WTC11 (cell line): ENCODE measurements at regions not wholly inside any gene's neighbourhood (a gene's known extent, or its start where the extent isn't known, plus 50 kb on each side); places are given as distances from the start of the nearest gene placed in this dataset.

Experiments used
- ATAC-seq: fragments of 200-7000 bp; cut with Tn5 transposase; 2 replicates; pipeline ENCODE4 v1.10.0; 2021; ENCODE audit warnings: mild to moderate bottlenecking, moderate library complexity
- CTCF ChIA-PET: fragments of 300-600 bp; sonication (Branson Sonifier 250); formaldehyde crosslinking; loops from one replicate; lab custom pipeline; 2021; ENCODE audit warnings: antibody characterized with exemption; lab: Charles Lee
- POLR2A ChIA-PET: fragments of 350-600 bp; sonication (Branson Sonifier 250); formaldehyde crosslinking; loops from one replicate; lab custom pipeline; 2021; ENCODE audit warnings: antibody characterized with exemption; lab: Charles Lee
- DNase-seq: peaks from one replicate; pipeline ENCODE4 v3.0.0; 2021; ENCODE audit warnings: low spot score
- H3K27ac Mint-ChIP-seq: 2 replicates; pipeline ENCODE4 v1.8.0; 2021; ENCODE audit warnings: mixed read lengths
- H3K27me3 Mint-ChIP-seq: 2 replicates; pipeline ENCODE4 v1.8.0; 2021; ENCODE audit warnings: low read depth, mild to moderate bottlenecking, moderate library complexity, mixed read lengths
- H3K36me3 Mint-ChIP-seq: 2 replicates; pipeline ENCODE4 v1.8.0; 2021; ENCODE audit warnings: mixed read lengths
- H3K4me1 Mint-ChIP-seq: 2 replicates; pipeline ENCODE4 v1.8.0; 2022; ENCODE audit warnings: mixed read lengths
- H3K4me3 Mint-ChIP-seq: 2 replicates; pipeline ENCODE4 v1.8.0; 2021; ENCODE audit warnings: mild to moderate bottlenecking, moderate library complexity, mixed read lengths
- H3K9me3 Mint-ChIP-seq: 2 replicates; pipeline ENCODE4 v1.8.0; 2021; ENCODE audit warnings: mixed read lengths
- CBFB ChIP-seq: sonication (generic); formaldehyde crosslinking; IDR thresholded peaks from 2 replicates; pipeline ENCODE4 v1.8.1; 2022; ENCODE audit warnings: mild to moderate bottlenecking, low read depth, missing genetic modification reagents
- E2F5 ChIP-seq: sonication (generic); formaldehyde crosslinking; IDR thresholded peaks from 2 replicates; pipeline ENCODE4 v1.8.1; 2022; ENCODE audit warnings: mild to moderate bottlenecking, moderate library complexity, missing genetic modification reagents
- ESRRA ChIP-seq: sonication (generic); formaldehyde crosslinking; IDR thresholded peaks from 2 replicates; pipeline ENCODE4 v1.8.1; 2022; ENCODE audit warnings: mild to moderate bottlenecking, missing genetic modification reagents, borderline replicate concordance
- FOXK1 ChIP-seq: sonication (generic); formaldehyde crosslinking; IDR thresholded peaks from 2 replicates; pipeline ENCODE4 v1.8.0; 2022; ENCODE audit warnings: mild to moderate bottlenecking, moderate library complexity, missing genetic modification reagents
- JUN ChIP-seq: sonication (generic); formaldehyde crosslinking; IDR thresholded peaks from 2 replicates; pipeline ENCODE4 v1.8.0; 2023; ENCODE audit warnings: mild to moderate bottlenecking, missing genetic modification reagents
- MAX ChIP-seq: sonication (generic); formaldehyde crosslinking; IDR thresholded peaks from 2 replicates; pipeline ENCODE4 v1.8.0; 2022; ENCODE audit warnings: mild to moderate bottlenecking, missing genetic modification reagents
- NR1H2 ChIP-seq: sonication (generic); formaldehyde crosslinking; IDR thresholded peaks from 2 replicates; pipeline ENCODE4 v1.9.0; 2021; ENCODE audit warnings: mild to moderate bottlenecking, moderate library complexity, missing genetic modification reagents
- NR2C2 ChIP-seq: sonication (generic); formaldehyde crosslinking; IDR thresholded peaks from 2 replicates; pipeline ENCODE4 v1.8.0; 2022; ENCODE audit warnings: mild to moderate bottlenecking, missing genetic modification reagents
- NR3C1 ChIP-seq: sonication (generic); formaldehyde crosslinking; conservative IDR thresholded peaks from 2 replicates; pipeline ENCODE4 v1.8.1; 2023; ENCODE audit warnings: low read depth, mild to moderate bottlenecking, missing genetic modification reagents
- RELA ChIP-seq: sonication (generic); formaldehyde crosslinking; IDR thresholded peaks from 2 replicates; pipeline ENCODE4 v1.8.1; 2022; ENCODE audit warnings: missing genetic modification reagents, mild to moderate bottlenecking, borderline replicate concordance
- SMAD3 ChIP-seq: sonication (generic); formaldehyde crosslinking; IDR thresholded peaks from 2 replicates; pipeline ENCODE4 v1.8.0; 2022; ENCODE audit warnings: missing genetic modification reagents, mild to moderate bottlenecking, borderline replicate concordance
- SP1 ChIP-seq: sonication (generic); formaldehyde crosslinking; conservative IDR thresholded peaks from 2 replicates; pipeline ENCODE4 v1.8.1; 2022; ENCODE audit warnings: missing genetic modification reagents
- TCF7 ChIP-seq: sonication (generic); formaldehyde crosslinking; IDR thresholded peaks from 2 replicates; pipeline ENCODE4 v1.8.0; 2022; ENCODE audit warnings: mild to moderate bottlenecking, low read depth, missing genetic modification reagents, moderate library complexity
- TP53 ChIP-seq: sonication (generic); formaldehyde crosslinking; IDR thresholded peaks from 2 replicates; pipeline ENCODE4 v1.8.1; 2023; ENCODE audit warnings: mild to moderate bottlenecking, missing genetic modification reagents
- ZBTB43 ChIP-seq: sonication (generic); formaldehyde crosslinking; IDR thresholded peaks from 2 replicates; pipeline ENCODE4 v1.8.1; 2023; ENCODE audit warnings: mild to moderate bottlenecking, missing genetic modification reagents
- ZNF219 ChIP-seq: sonication (generic); formaldehyde crosslinking; IDR thresholded peaks from 2 replicates; pipeline ENCODE4 v1.8.0; 2023; ENCODE audit warnings: missing genetic modification reagents, mild to moderate bottlenecking, borderline replicate concordance
- ZNF263 ChIP-seq: sonication (generic); formaldehyde crosslinking; IDR thresholded peaks from 2 replicates; pipeline ENCODE4 v1.8.1; 2022; ENCODE audit warnings: low read depth, mild to moderate bottlenecking, moderate library complexity, missing genetic modification reagents
- ZNF396 ChIP-seq: fragments of 250-450 bp; sonication (Bioruptor Pico); IDR thresholded peaks from 2 replicates; pipeline ENCODE4 v1.8.0; 2021; ENCODE audit warnings: mild to moderate bottlenecking, moderate library complexity, borderline replicate concordance
- TF ChIP-seq, protein P1 (sequence below): sonication (generic); formaldehyde crosslinking; IDR thresholded peaks from 2 replicates; pipeline ENCODE4 v1.8.1; 2023; ENCODE audit warnings: mild to moderate bottlenecking, missing genetic modification reagents, moderate library complexity
- TF ChIP-seq, protein P2 (sequence below): sonication (generic); formaldehyde crosslinking; conservative IDR thresholded peaks from 2 replicates; pipeline ENCODE4 v1.8.1; 2023; ENCODE audit warnings: mild to moderate bottlenecking, low read depth, missing genetic modification reagents, moderate library complexity
- TF ChIP-seq, protein P3 (sequence below): sonication (generic); formaldehyde crosslinking; IDR thresholded peaks from 2 replicates; pipeline ENCODE4 v1.8.1; 2022; ENCODE audit warnings: low read depth, missing genetic modification reagents, borderline replicate concordance
- TF ChIP-seq, protein P4 (sequence below): sonication (generic); formaldehyde crosslinking; IDR thresholded peaks from 2 replicates; pipeline ENCODE4 v1.8.0; 2022; ENCODE audit warnings: mild to moderate bottlenecking, missing genetic modification reagents

DNA sequence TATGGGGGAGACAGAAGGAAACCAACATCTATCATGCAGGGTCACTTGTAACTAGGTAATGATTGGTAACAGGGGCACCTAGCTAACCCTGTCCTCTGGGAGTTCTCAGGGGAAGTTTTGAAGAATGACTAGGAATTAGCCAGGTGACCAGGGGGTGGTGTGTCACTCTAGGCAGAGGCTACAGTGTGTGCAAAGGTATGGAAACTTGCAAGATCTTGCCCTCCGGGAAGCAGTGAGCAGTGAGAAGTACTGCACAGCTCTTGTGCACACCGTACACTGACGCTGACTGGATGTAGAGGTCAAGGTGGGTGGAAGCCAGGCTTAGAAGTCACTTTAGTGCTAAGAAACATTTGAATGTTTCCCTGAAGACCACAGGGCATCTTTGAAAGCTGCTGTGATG lies 62.9 kb upstream of the LMO4 start:
- no peaks in the 10 kb centered on the region for H3K9me3 Mint-ChIP-seq
- no peak for ATAC-seq
- no peak overlapping the region for H3K27ac Mint-ChIP-seq
- POLR2A ChIA-PET, result no interaction called here
- H3K4me3 Mint-ChIP-seq, result no peak overlapping the region
- H3K27me3 Mint-ChIP-seq, result no peaks in the 10 kb centered on the region
- no peak for DNase-seq
- TF ChIP-seq ESRRA (CRISPR knock-in tag) (no peak), NR1H2 (CRISPR knock-in tag) (no peak), TCF7 (CRISPR knock-in tag) (no peak)
- TF ChIP-seq, protein P1, sequence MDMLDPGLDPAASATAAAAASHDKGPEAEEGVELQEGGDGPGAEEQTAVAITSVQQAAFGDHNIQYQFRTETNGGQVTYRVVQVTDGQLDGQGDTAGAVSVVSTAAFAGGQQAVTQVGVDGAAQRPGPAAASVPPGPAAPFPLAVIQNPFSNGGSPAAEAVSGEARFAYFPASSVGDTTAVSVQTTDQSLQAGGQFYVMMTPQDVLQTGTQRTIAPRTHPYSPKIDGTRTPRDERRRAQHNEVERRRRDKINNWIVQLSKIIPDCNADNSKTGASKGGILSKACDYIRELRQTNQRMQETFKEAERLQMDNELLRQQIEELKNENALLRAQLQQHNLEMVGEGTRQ, result no peak
- no peaks in the 10 kb centered on the region for H3K36me3 Mint-ChIP-seq
- H3K4me1 Mint-ChIP-seq, result peaks cover 8% of the 10 kb centered on the region
- CTCF ChIA-PET, result no interaction called here

DNA sequence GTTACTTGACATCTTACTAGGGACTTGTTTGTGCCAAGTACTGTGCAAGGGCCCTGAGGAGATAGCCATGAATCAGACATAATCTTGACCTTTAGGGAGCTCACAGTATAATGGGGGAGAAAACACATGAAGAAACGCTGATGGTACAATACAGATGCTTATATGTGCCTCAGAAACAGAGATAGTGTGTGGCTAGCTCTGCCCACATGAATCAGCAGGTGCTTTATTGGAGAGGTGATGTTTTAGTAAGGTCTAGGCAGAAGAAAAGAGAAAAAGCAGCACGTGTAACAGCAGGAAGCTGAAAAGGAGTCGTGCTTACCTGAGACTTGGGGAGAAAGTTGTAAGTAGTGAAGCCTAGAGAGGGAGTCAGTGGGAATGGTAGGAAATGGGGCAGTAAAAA lies 60.6 kb upstream of the LMO4 start:
- Mint-ChIP-seq H3K36me3 (no peaks in the 10 kb centered on the region), H3K4me1 (peaks cover 12% of the 10 kb centered on the region), H3K9me3 (peaks cover 3% of the 10 kb centered on the region; the same call in 1 of the 2 replicates), H3K27ac (no peak overlapping the region)
- TF ChIP-seq, protein P2, sequence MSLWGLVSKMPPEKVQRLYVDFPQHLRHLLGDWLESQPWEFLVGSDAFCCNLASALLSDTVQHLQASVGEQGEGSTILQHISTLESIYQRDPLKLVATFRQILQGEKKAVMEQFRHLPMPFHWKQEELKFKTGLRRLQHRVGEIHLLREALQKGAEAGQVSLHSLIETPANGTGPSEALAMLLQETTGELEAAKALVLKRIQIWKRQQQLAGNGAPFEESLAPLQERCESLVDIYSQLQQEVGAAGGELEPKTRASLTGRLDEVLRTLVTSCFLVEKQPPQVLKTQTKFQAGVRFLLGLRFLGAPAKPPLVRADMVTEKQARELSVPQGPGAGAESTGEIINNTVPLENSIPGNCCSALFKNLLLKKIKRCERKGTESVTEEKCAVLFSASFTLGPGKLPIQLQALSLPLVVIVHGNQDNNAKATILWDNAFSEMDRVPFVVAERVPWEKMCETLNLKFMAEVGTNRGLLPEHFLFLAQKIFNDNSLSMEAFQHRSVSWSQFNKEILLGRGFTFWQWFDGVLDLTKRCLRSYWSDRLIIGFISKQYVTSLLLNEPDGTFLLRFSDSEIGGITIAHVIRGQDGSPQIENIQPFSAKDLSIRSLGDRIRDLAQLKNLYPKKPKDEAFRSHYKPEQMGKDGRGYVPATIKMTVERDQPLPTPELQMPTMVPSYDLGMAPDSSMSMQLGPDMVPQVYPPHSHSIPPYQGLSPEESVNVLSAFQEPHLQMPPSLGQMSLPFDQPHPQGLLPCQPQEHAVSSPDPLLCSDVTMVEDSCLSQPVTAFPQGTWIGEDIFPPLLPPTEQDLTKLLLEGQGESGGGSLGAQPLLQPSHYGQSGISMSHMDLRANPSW (CRISPR knock-in tag), result no peak
- no peak for TF ChIP-seq NR1H2 (CRISPR knock-in tag)
- no peak for TF ChIP-seq SP1 (CRISPR knock-in tag)
- TF ChIP-seq NR3C1, result no peak
- no peak for TF ChIP-seq ZBTB43
- TF ChIP-seq SMAD3 (CRISPR knock-in tag), result no peak
- no peak for TF ChIP-seq E2F5 (CRISPR knock-in tag)
- no peak for TF ChIP-seq FOXK1
- TF ChIP-seq, protein P3, sequence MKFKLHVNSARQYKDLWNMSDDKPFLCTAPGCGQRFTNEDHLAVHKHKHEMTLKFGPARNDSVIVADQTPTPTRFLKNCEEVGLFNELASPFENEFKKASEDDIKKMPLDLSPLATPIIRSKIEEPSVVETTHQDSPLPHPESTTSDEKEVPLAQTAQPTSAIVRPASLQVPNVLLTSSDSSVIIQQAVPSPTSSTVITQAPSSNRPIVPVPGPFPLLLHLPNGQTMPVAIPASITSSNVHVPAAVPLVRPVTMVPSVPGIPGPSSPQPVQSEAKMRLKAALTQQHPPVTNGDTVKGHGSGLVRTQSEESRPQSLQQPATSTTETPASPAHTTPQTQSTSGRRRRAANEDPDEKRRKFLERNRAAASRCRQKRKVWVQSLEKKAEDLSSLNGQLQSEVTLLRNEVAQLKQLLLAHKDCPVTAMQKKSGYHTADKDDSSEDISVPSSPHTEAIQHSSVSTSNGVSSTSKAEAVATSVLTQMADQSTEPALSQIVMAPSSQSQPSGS (CRISPR knock-in tag), result no peak
- TF ChIP-seq, all 79 proteins: peak for 0
- ChIA-PET CTCF (no interaction called here), POLR2A (no interaction called here)
- DNase-seq (no peak), ATAC-seq (no peak)
- H3K27me3 Mint-ChIP-seq, result no peaks in the 10 kb centered on the region
- no peak overlapping the region for H3K4me3 Mint-ChIP-seq

DNA sequence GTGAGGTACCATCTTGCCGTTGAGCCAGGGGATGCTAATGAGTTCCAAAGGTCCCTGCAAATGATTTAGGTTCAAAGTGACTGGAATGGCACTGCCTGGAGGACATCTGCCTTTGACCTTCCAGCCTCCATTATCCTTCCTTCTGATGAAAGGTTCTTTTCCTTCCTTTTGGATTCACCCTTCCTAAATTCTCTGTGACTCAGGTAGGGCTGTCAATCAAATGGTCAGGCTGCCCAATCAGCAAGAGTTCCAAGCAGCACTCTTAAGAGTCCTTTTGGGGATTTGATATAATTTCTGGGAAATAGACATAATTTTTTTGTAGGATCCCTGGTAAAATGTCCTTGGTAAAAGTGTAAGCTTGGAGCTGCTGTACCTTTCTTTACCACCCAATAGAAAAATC lies 58.8 kb upstream of the LMO4 start:
- CTCF ChIA-PET, result no interaction called here
- Mint-ChIP-seq H3K27ac (no peak overlapping the region), H3K9me3 (peaks cover 3% of the 10 kb centered on the region; the same call in 1 of the 2 replicates), H3K4me1 (peaks cover 29% of the 10 kb centered on the region), H3K36me3 (no peaks in the 10 kb centered on the region), H3K27me3 (no peaks in the 10 kb centered on the region), H3K4me3 (no peak overlapping the region)
- no peak for DNase-seq
- POLR2A ChIA-PET, result no interaction called here
- TF ChIP-seq NR2C2, result no peak
- no peak for TF ChIP-seq MAX (CRISPR knock-in tag)
- TF ChIP-seq, protein P1, result no peak
- TF ChIP-seq ZNF219 (CRISPR knock-in tag), result no peak
- no peak for TF ChIP-seq ZNF396 (CRISPR knock-in tag)
- no peak for TF ChIP-seq JUN (CRISPR knock-in tag)
- TF ChIP-seq, protein P4, sequence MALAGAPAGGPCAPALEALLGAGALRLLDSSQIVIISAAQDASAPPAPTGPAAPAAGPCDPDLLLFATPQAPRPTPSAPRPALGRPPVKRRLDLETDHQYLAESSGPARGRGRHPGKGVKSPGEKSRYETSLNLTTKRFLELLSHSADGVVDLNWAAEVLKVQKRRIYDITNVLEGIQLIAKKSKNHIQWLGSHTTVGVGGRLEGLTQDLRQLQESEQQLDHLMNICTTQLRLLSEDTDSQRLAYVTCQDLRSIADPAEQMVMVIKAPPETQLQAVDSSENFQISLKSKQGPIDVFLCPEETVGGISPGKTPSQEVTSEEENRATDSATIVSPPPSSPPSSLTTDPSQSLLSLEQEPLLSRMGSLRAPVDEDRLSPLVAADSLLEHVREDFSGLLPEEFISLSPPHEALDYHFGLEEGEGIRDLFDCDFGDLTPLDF, result no peak
- TF ChIP-seq ZNF263, result no peak
- no peak for TF ChIP-seq CBFB (CRISPR knock-in tag)
- no peak for TF ChIP-seq TP53 (CRISPR knock-in tag)
- no peak for TF ChIP-seq TCF7 (CRISPR knock-in tag)
- no peak for TF ChIP-seq RELA (CRISPR knock-in tag)
- ATAC-seq, result no peak
